Tibial nerve (tissue), 4 donors: ENCODE measurements at regions not wholly inside any gene's neighbourhood (a gene's known extent, or its start where the extent isn't known, plus 50 kb on each side); places are given as distances from the start of the nearest gene placed in this dataset.

Experiments
- EP300 ChIP-seq, 2 donors: sonication (generic); formaldehyde crosslinking; IDR thresholded peaks; one replicate each; pipeline ENCODE4 v1.6.1; 2017; ENCODE audit warnings: antibody characterized with exemption in 2 of 2, mild to moderate bottlenecking in 1 of 2
- POLR2A ChIP-seq, 2 donors: fragments of 450-650 bp; IDR thresholded peaks; one replicate each; pipeline ENCODE4 v1.6.1; 2017; ENCODE audit warnings: antibody characterized with exemption in 2 of 2, mild to moderate bottlenecking in 2 of 2, moderate library complexity in 2 of 2
- TF ChIP-seq, protein P1 (sequence below), 5 experiments: fragments of 200-600 bp in 3 of 5; fragments of 450-650 bp in 2 of 5; sonication (generic) in 3 of 5; IDR thresholded peaks; one replicate each; pipeline ENCODE4 v1.5.1; 2016 to 2019; ENCODE audit warnings: antibody characterized with exemption in 5 of 5, mild to moderate bottlenecking in 3 of 5, moderate library complexity in 2 of 5

DNA sequence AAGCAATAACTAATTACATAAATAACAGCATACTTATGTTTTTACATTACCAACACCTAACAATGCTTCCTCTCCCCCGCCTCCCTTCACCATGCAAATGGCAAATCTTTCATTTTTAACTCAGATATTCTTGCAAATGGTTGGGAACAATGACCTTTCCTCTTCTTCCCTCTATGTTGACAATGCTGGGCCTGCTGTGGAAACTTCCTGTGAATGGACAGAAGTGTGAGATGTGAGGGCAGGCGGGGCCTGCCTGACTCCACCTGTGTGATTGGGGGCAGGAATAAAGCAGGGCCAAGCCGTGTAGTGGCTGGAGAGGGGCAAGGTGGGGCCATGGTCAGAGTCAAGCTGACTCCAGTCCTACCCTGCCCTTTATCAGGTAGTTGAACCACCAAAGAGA lies 289.6 kb downstream of the RPS6KC1 start:
- TF ChIP-seq, protein P1, sequence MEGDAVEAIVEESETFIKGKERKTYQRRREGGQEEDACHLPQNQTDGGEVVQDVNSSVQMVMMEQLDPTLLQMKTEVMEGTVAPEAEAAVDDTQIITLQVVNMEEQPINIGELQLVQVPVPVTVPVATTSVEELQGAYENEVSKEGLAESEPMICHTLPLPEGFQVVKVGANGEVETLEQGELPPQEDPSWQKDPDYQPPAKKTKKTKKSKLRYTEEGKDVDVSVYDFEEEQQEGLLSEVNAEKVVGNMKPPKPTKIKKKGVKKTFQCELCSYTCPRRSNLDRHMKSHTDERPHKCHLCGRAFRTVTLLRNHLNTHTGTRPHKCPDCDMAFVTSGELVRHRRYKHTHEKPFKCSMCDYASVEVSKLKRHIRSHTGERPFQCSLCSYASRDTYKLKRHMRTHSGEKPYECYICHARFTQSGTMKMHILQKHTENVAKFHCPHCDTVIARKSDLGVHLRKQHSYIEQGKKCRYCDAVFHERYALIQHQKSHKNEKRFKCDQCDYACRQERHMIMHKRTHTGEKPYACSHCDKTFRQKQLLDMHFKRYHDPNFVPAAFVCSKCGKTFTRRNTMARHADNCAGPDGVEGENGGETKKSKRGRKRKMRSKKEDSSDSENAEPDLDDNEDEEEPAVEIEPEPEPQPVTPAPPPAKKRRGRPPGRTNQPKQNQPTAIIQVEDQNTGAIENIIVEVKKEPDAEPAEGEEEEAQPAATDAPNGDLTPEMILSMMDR (IDR thresholded peaks at IDR 0.05): no peak
- no peak for TF ChIP-seq EP300 (IDR thresholded peaks at IDR 0.05)
- TF ChIP-seq POLR2A (IDR thresholded peaks at IDR 0.05): no peak
